DND-41 (cell line): ENCODE measurements at regions not wholly inside any gene's neighbourhood (a gene's known extent, or its start where the extent isn't known, plus 50 kb on each side); places are given as distances from the start of the nearest gene placed in this dataset.

Experiments
- CTCF ChIP-seq: IDR thresholded peaks from 2 replicates; pipeline ENCODE4 v1.5.1; 2012; ENCODE audit warnings: borderline replicate concordance, low read length, moderate library complexity, mild to moderate bottlenecking; ENCODE audit not compliant: poor library complexity, severe bottlenecking; ENCODE audit errors: extremely low read depth
- EZH2 ChIP-seq: IDR thresholded peaks from 3 replicates; pipeline ENCODE4 v1.6.1; 2012; ENCODE audit warnings: borderline replicate concordance, low read depth, mild to moderate bottlenecking, moderate library complexity, low read length, inconsistent platforms; ENCODE audit not compliant: severe bottlenecking

- no peak for TF ChIP-seq CTCF
- no peak for TF ChIP-seq EZH2
Measured at GRCh38 chr13:91238036-91238435, 109.5 kb upstream of the MIR17HG start.
